ENCODE measurements at regions not wholly inside any gene's neighbourhood (a gene's known extent, or its start where the extent isn't known, plus 50 kb on each side); places are given as distances from the start of the nearest gene placed in this dataset.

DNA sequence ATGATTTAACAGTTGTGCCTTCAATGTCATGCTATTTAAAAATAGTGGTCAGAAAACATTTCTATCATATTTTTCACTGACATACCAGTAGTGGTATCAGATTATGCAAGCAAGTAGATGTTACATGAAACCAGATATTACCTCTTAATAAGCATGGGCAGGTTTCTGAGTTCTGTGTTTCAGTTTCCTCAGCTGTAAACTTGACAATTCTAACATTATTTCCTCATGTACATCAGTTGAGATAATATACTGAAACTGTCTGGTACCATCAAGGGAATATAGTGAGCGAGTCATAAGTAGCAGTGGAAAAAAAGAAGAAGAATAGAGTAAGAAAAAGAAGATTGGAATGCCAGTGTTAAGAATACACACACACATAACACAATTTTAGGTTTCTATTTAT is 477.9 kb upstream of the MANEA start:
- TF ChIP-seq CTCF (IDR thresholded peaks at IDR 0.05) (no peak), EZH2 (IDR thresholded peaks at IDR 0.05) (no peak), EZH2phosphoT487 (IDR thresholded peaks at IDR 0.05) (no peak)

All from neural progenitor cell (in vitro differentiated cells).